Omental fat pad (tissue), 3 donors: ENCODE measurements at regions not wholly inside any gene's neighbourhood (a gene's known extent, or its start where the extent isn't known, plus 50 kb on each side); places are given as distances from the start of the nearest gene placed in this dataset.

Experiments
- ATAC-seq: fragments of 150-250 bp; one replicate; pipeline ENCODE4 v1.9.1; 2016; ENCODE audit warnings: mild to moderate bottlenecking, moderate library complexity; ENCODE audit not compliant: low FRiP score
- DNase-seq: peaks from one replicate; pipeline ENCODE4 v3.0.0-alpha.2; 2019; ENCODE audit warnings: low spot score
- TF ChIP-seq, protein P1 (sequence below), 3 donors: fragments of 450-650 bp; IDR thresholded peaks; one replicate each; pipeline ENCODE4 v1.5.1; 2016 to 2017; ENCODE audit warnings: antibody characterized with exemption in 3 of 3, mild to moderate bottlenecking in 3 of 3, moderate library complexity in 2 of 3

DNA sequence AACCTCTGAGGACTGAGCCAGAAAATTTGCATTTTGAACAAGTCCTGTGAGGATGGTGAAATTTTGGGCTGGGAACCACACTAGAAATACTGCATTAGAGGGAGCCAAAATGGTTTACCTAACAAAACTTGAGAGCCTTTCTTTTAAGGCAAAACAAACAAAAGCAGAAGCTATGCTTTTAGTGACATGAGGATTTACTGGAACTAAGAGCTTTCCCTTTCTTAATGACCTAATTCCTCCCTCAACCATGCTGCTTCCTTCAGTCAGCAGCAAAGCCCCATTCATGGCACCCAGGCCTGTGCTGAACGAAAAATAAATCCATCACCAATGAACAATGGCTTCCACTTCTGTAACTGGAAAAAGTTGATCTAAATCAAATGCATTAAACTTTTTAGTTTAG lies 974.3 kb downstream of the HACE1 start:
- DNase-seq (no peak), ATAC-seq (no peak)

DNA sequence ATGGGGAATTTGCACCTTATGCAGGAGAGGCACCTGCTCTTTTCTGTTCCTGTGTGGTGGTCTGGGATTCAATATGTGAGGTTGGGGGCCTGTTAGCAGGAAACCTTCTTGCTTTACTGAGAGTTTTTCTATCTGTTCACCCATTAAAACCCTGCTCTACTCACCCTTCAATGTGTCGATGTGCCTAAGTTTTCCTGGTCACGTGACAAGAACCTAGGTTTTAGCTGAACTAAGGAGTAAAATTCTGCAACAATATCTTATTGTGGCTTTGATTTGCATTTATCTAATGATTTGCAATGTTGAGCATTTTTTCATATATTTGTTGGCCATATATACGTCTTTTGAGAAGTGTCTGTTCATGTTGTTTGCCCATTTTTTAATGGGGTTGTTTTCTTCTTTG lies 979.9 kb downstream of the HACE1 start:
- DNase-seq: no peak
- no peak for ATAC-seq
- TF ChIP-seq, protein P1, sequence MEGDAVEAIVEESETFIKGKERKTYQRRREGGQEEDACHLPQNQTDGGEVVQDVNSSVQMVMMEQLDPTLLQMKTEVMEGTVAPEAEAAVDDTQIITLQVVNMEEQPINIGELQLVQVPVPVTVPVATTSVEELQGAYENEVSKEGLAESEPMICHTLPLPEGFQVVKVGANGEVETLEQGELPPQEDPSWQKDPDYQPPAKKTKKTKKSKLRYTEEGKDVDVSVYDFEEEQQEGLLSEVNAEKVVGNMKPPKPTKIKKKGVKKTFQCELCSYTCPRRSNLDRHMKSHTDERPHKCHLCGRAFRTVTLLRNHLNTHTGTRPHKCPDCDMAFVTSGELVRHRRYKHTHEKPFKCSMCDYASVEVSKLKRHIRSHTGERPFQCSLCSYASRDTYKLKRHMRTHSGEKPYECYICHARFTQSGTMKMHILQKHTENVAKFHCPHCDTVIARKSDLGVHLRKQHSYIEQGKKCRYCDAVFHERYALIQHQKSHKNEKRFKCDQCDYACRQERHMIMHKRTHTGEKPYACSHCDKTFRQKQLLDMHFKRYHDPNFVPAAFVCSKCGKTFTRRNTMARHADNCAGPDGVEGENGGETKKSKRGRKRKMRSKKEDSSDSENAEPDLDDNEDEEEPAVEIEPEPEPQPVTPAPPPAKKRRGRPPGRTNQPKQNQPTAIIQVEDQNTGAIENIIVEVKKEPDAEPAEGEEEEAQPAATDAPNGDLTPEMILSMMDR (IDR thresholded peaks at IDR 0.05): no peak

More for the DNA sequence above, 974.3 kb downstream of the HACE1 start:
- TF ChIP-seq, protein P1 (IDR thresholded peaks at IDR 0.05): no peak

DNA sequence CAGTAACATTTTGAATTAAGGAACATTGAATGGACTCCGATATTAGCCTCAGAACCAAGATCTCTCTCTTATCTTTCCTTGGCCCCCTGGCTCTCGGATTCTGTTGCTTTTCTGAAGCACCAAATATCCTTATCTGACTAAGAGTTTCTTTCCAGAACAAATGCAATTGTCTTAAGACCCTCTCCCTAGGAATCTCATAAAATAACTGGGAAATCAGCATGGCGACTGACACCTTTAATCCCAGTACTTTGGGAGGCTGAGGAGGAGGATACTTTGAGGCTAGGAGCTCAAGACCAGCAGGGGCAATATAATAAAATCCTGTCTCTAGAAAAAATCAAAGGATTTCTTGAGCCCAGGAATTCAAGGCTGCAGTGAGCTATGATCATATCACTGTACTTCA lies 984.5 kb downstream of the HACE1 start:
- DNase-seq: no peak
- TF ChIP-seq, protein P1 (IDR thresholded peaks at IDR 0.05): no peak

DNA sequence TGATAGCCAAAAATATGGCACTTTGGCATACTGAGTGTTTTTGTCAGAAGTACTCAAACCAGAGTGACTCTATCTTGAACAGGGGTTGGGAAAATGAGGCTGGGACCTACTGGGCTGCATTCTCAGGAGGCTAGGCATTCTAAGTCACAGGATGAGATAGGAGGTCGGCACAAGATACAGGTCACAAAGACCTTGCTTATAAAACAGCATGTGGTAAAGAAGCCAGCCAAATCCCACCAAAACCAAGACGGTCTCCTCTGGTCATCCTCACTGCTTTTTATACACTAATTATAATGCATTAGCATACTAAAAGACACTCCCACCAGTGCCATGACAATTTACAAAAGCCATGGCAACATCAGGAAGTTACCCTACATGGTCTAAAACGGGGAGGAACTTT lies 985.1 kb downstream of the HACE1 start:
- DNase-seq (no peak), ATAC-seq (no peak)
- TF ChIP-seq, protein P1 (IDR thresholded peaks at IDR 0.05): no peak

More for the DNA sequence above, 984.5 kb downstream of the HACE1 start:
- ATAC-seq: no peak

DNA sequence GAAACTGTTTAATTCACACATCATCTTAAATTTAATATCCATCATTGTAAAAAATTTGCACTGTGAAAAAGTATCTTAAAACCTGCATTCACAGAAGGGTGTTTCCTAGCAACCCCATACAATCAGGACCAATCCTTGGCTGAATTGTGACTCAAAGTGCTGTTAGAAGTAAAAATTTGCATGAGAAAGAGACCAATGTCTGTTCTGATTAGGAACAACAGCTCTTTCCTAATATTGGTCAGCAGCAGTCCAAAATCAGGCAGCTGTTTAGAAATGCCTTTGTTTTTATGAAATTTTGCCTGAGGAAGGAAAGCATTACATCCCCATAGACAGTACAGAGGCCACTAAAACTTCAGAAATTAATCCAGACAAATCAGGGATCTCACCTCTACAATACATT lies 987.0 kb downstream of the HACE1 start:
- DNase-seq (no peak), ATAC-seq (no peak)
- TF ChIP-seq, protein P1 (IDR thresholded peaks at IDR 0.05): no peak

DNA sequence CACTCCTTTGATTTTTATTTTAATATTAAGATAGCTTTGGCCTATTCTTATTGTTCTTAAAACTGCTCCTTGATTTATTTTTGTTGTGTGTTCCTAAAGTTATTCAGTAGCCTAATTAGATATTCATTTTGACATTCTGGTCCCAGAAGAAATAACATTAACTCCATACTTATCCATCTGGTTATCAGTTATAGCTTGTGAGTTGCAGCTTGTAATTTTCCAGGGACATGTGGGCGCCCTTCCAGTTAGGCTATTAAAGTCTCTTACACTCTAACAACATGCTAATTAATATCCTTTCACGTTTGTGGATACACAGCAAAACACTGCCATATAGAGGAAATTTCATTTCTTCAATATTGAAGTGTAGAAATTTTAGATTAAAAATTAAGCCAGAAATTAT lies 987.5 kb downstream of the HACE1 start:
- TF ChIP-seq, protein P1 (IDR thresholded peaks at IDR 0.05): no peak

DNA sequence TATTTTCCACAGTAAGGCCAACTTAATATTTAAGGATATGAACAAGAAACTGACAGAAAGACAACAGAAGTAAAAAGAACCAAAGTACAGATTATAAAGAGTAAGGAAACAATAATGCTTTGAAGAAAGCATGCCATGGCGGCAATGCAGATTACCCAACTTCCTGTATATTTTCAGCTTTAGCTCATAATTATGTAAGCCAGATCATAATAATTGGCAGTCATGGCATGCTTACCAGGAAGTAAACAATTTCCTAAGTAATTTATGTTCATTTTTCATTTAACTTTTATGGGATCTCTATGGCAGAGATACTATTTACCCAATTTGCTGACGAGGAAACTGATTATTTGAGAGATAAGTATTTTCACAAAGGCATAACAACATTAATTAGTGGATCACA lies 988.7 kb downstream of the HACE1 start:
- no peak for DNase-seq
- no peak for ATAC-seq
- TF ChIP-seq, protein P1 (IDR thresholded peaks at IDR 0.05): no peak

More for the DNA sequence above, 987.5 kb downstream of the HACE1 start:
- ATAC-seq (no peak), DNase-seq (no peak)
